ENCODE measurements at regions not wholly inside any gene's neighbourhood (a gene's known extent, or its start where the extent isn't known, plus 50 kb on each side); places are given as distances from the start of the nearest gene placed in this dataset.

GRCh38 chr2:60149176-60149575 is 404.3 kb downstream of the BCL11A start:
- WGBS (ENCODE audit: insufficient coverage) = 17% methylated on average over 1 of the region's 1 CpG
- no peak overlapping the region for H3K9ac ChIP-seq (ENCODE audit: low read length)
- peaks cover 12 to 13% of the 10 kb centered on the region in 2 donors for H3K4me1 ChIP-seq (ENCODE audit: control insufficient read depth in 2 of 2, insufficient read depth in 2 of 2, low read length in 2 of 2)
- H3K36me3 ChIP-seq (replicated peaks in 1 of 2; ENCODE audit: control extremely low read depth in 1 of 2, control insufficient read depth in 1 of 2, extremely low read depth in 1 of 2, insufficient read depth in 2 of 2, low read length in 1 of 2) = no peaks in the 10 kb centered on the region
- H3K27ac Mint-ChIP-seq = peak overlapping the region; percentile 7
- H2AFZ ChIP-seq (ENCODE audit: insufficient read depth, low read depth, low read length, poor library complexity, severe bottlenecking) = peak overlapping the region; percentile 72
- no peaks in the 10 kb centered on the region for H4K20me1 ChIP-seq (ENCODE audit: control insufficient read depth, insufficient read depth, low read length, poor library complexity, severe bottlenecking)
- ATAC-seq (ENCODE audit: low read depth) (no peak), DNase-seq (no peak)
- no peak for TF ChIP-seq EZH2 (IDR thresholded peaks at IDR 0.05; ENCODE audit: borderline replicate concordance, insufficient read depth, low read depth, low read length, poor library complexity, severe bottlenecking)
- TF ChIP-seq, protein P1, sequence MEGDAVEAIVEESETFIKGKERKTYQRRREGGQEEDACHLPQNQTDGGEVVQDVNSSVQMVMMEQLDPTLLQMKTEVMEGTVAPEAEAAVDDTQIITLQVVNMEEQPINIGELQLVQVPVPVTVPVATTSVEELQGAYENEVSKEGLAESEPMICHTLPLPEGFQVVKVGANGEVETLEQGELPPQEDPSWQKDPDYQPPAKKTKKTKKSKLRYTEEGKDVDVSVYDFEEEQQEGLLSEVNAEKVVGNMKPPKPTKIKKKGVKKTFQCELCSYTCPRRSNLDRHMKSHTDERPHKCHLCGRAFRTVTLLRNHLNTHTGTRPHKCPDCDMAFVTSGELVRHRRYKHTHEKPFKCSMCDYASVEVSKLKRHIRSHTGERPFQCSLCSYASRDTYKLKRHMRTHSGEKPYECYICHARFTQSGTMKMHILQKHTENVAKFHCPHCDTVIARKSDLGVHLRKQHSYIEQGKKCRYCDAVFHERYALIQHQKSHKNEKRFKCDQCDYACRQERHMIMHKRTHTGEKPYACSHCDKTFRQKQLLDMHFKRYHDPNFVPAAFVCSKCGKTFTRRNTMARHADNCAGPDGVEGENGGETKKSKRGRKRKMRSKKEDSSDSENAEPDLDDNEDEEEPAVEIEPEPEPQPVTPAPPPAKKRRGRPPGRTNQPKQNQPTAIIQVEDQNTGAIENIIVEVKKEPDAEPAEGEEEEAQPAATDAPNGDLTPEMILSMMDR (IDR thresholded peaks at IDR 0.05) = no peak
- H3K9me3 Mint-ChIP-seq (ENCODE audit: insufficient read depth) = peaks cover 4% of the 10 kb centered on the region
- peaks cover 0 to 10% (median 6%) of the 10 kb centered on the region in 3 donors for H3K9me3 ChIP-seq (ENCODE audit: control extremely low read depth in 1 of 3, control insufficient read depth in 2 of 3, insufficient read depth in 1 of 3, low read length in 2 of 3)
- no peak overlapping the region for H3K4me3 ChIP-seq (ENCODE audit: control extremely low read depth in 1 of 5, extremely low read depth in 1 of 5, insufficient read depth in 1 of 5, low read depth in 2 of 5, low read length in 4 of 5)
- H3K27me3 ChIP-seq (replicated peaks in 1 of 4; ENCODE audit: control extremely low read depth in 1 of 4, control insufficient read depth in 3 of 4, insufficient read depth in 4 of 4, low read length in 3 of 4) = no peaks in the 10 kb centered on the region
- CTCF ChIA-PET = interaction anchor here (1.4 kb wide), 1 partner anchor 401 kb away, joined by 3 read pairs; no protein-coding TSS in a partner anchor
- no peaks in the 10 kb centered on the region for H3K27me3 Mint-ChIP-seq
- H3K79me2 ChIP-seq (ENCODE audit: control insufficient read depth, insufficient read depth, low read length) = no peaks in the 10 kb centered on the region
- intact Hi-C loops (cut with micrococcal nuclease) = no loop called here
- peak overlapping the region; percentile 26 for H3K4me3 Mint-ChIP-seq
- H3K4me1 Mint-ChIP-seq = peaks cover 21% of the 10 kb centered on the region
- peak overlapping the region in 1 of 2 donors; percentile 25 for H3K27ac ChIP-seq (ENCODE audit: low read length in 2 of 2)
- POLR2A ChIA-PET = interaction anchor here (0.5 to 0.9 kb wide), 2 partner anchors 12 to 397 kb away, joined by 3 read pairs; no protein-coding TSS in a partner anchor
- H3K4me2 ChIP-seq (replicated peaks; ENCODE audit: low read depth, low read length, poor library complexity, severe bottlenecking) = peak overlapping the region; percentile 47

DNA sequence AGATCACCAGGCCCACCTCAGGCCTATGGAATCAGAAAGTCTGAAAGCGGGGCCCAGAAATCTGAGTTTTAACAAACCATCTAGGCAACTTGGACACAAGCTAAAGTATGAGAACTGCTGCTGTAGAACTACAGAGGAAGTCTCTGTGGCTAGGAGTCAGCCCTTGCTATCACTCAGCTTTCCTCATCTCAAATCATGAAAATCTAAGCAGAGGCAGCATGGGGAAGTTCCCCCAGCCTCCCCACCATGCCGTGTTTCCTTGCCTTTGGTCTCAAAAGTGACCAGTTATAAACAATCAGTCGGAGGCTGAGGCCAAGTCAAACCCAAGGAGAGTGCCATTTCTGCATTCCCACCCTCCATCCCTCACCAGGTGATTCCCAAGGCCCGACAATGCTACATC is 404.7 kb downstream of the BCL11A start:
- DNase-seq (peak; percentile 24), ATAC-seq (ENCODE audit: low read depth) (peak; percentile 53)
- 3% methylated on average over 2 of the region's 4 CpGs for WGBS (ENCODE audit: insufficient coverage)
- no peaks in the 10 kb centered on the region for H3K36me3 ChIP-seq (replicated peaks in 1 of 2; ENCODE audit: control extremely low read depth in 1 of 2, control insufficient read depth in 1 of 2, extremely low read depth in 1 of 2, insufficient read depth in 2 of 2, low read length in 1 of 2)
- H3K4me2 ChIP-seq (replicated peaks; ENCODE audit: low read depth, low read length, poor library complexity, severe bottlenecking) = peak overlapping the region; percentile 47
- intact Hi-C loops (cut with micrococcal nuclease) = no loop called here
- CTCF ChIA-PET = interaction anchor here (1.4 kb wide), 1 partner anchor 401 kb away, joined by 3 read pairs; no protein-coding TSS in a partner anchor
- peak overlapping the region in 1 of 2 donors; percentile 25 for H3K27ac ChIP-seq (ENCODE audit: low read length in 2 of 2)
- Mint-ChIP-seq H3K27ac (peak overlapping the region; percentile 78), H3K4me1 (peaks cover 21% of the 10 kb centered on the region), H3K27me3 (no peaks in the 10 kb centered on the region), H3K4me3 (peak overlapping the region; percentile 52), H3K9me3 (ENCODE audit: insufficient read depth) (peaks cover 4% of the 10 kb centered on the region)
- H3K79me2 ChIP-seq (ENCODE audit: control insufficient read depth, insufficient read depth, low read length) = no peaks in the 10 kb centered on the region
- H2AFZ ChIP-seq (ENCODE audit: insufficient read depth, low read depth, low read length, poor library complexity, severe bottlenecking) = peak overlapping the region; percentile 72
- H4K20me1 ChIP-seq (ENCODE audit: control insufficient read depth, insufficient read depth, low read length, poor library complexity, severe bottlenecking) = no peaks in the 10 kb centered on the region
- no peak overlapping the region for H3K9ac ChIP-seq (ENCODE audit: low read length)
- H3K4me1 ChIP-seq (ENCODE audit: control insufficient read depth in 2 of 2, insufficient read depth in 2 of 2, low read length in 2 of 2) = peaks cover 12 to 13% of the 10 kb centered on the region in 2 donors
- TF ChIP-seq EZH2 (IDR thresholded peaks at IDR 0.05; ENCODE audit: borderline replicate concordance, insufficient read depth, low read depth, low read length, poor library complexity, severe bottlenecking) = no peak
- TF ChIP-seq, protein P1 (IDR thresholded peaks at IDR 0.05) = no peak
- POLR2A ChIA-PET = interaction anchor here (0.5 to 0.9 kb wide), 2 partner anchors 12 to 398 kb away, joined by 3 read pairs; no protein-coding TSS in a partner anchor
- H3K9me3 ChIP-seq (ENCODE audit: control extremely low read depth in 1 of 3, control insufficient read depth in 2 of 3, insufficient read depth in 1 of 3, low read length in 2 of 3) = peaks cover 0 to 10% (median 5%) of the 10 kb centered on the region in 3 donors
- no peak overlapping the region for H3K4me3 ChIP-seq (ENCODE audit: control extremely low read depth in 1 of 5, extremely low read depth in 1 of 5, insufficient read depth in 1 of 5, low read depth in 2 of 5, low read length in 4 of 5)
- no peaks in the 10 kb centered on the region for H3K27me3 ChIP-seq (replicated peaks in 1 of 4; ENCODE audit: control extremely low read depth in 1 of 4, control insufficient read depth in 3 of 4, insufficient read depth in 4 of 4, low read length in 3 of 4)
